Stimulated activated CD4-positive, alpha-beta T cell treated with anti-CD3 and anti-CD28 coated beads, Interleukin-1b, Interleukin-23, amount 100 ng/mL, for 48 hours (primary cell): ENCODE measurements at regions not wholly inside any gene's neighbourhood (a gene's known extent, or its start where the extent isn't known, plus 50 kb on each side); places are given as distances from the start of the nearest gene placed in this dataset.
"Not testable (repeated sequence)": the region's sequence is repeated elsewhere in the genome, so short reads cannot be mapped to it uniquely, and the experiment has no call there.

Experiments
- DNase-seq: peaks from one replicate; pipeline ENCODE4 v3.0.0-alpha.2; 2020

GRCh38 chr3:174547801-174548435, 311.2 kb upstream of the NAALADL2 start:
- DNase-seq, result no peak

DNA sequence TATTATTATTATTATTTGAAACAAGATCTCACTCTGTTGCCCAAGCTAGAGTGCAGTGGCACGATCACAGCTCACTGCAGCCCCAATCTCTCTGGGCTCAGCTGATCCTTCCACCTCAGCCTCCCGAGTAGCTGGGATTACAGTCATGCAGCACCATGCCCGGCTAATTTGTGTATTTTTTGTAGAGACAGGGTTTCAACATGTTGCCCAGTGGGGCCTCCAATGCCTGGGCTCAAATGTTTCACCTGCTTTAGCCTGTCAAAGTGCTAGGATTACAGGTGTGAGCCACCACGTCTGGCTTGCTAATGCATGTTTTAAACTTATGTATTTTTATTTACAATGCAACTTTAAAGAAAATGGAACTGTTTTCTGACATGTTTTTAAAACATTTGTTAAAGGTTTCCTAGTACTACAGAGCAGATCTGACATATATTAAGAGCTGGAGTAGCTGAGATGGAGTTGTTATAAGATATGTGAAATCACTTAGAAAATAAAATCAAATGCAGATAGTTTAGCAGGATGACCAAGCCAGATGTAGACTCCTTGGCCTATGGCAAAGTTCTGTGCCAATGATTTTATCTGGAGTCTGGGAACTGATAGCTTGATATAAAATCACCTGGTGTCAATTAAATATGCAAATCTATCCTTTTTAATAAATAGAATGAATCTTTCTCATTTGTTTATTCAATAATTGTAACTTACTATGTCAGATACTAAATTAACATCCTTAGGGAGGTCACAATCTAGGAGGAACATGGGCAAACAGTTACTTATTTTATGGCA, 310.1 kb upstream of the NAALADL2 start:
- DNase-seq, result no peak

- no peak for DNase-seq
These were observed 277.6 kb upstream of the NAALADL2 start for GRCh38 chr3:174581558-174581957.

GRCh38 chr3:174583396-174583795, 275.7 kb upstream of the NAALADL2 start:
- DNase-seq, result no peak

- not testable (repeated sequence) for DNase-seq
These were observed 272.0 kb upstream of the NAALADL2 start for GRCh38 chr3:174587137-174587536.

DNA sequence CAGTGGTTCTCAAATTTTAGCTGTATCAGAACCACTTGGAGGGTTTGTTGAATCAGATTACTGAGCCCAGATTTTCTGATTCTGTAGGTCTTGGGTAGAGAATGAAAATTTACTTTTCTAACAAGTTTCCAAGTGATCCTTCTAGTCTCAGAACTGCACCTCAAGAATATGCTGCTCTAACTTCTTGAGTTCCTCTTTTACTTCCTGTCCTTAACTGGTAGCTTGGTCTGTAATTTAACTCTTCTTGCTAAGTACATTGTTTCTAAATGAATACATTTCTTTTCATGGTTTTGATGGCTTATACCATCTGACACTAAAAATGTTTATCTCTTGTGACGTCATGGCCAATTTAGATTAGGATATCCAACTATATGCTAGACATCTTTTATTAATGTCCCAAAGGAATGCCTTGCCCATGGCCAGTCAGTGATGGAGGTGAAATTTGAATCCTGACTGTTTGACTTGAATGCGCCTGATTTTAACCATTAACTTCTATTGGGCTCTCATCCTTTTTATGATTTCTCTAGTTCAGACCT, 262.6 kb upstream of the NAALADL2 start:
- no peak for DNase-seq

DNA sequence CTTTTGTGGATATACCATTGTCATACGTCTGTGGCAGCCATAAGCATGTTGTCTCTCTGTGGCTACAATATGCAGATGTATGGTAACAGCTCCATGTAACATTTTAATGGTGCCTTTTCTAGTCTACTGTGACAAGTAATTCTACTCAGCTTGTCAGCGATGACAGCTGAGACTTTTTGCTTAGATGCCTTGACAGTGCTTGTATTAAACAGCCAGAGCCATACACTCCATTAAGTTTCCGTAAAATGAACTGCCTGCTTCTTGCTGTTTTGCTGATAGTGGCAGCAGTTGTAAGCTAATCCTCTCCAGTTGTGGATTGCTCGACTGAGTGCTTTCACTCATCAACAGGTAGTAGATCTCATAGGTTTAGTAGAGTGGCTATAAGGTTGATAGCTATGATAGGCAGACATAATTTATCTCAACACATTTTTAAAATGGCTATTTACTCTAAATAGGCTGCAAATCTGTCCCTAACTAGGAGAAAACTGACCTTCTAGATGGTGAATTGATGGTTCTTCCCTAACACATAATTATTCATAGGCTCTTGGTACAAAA, 260.2 kb upstream of the NAALADL2 start:
- no peak for DNase-seq

- DNase-seq, result no peak
These were observed 246.0 kb upstream of the NAALADL2 start for GRCh38 chr3:174613173-174613572.

DNA sequence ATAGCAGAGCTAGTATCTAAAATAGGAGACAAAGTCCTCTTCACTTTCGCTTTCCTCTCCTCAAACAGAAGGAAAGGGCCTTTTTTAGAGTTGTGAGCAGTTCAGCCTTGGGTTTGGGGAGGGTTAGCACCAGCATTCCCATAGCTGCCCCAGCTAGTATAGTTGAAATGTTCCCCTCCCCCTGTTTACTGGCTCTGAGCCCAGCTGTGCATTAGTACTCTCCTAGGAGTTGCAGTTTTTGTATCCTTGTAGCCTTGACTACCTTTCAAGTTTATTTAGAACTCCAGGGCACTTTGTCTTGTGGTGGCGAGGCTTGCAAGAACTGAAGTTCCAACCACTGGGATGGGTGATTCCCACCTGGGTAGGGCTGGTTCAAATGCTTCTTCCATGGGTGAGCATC, 245.1 kb upstream of the NAALADL2 start:
- no peak for DNase-seq

- DNase-seq, result no peak
These were observed 240.6 kb upstream of the NAALADL2 start for GRCh38 chr3:174618368-174619080.

- no peak for DNase-seq
These were observed 239.9 kb upstream of the NAALADL2 start for GRCh38 chr3:174619239-174619638.

- DNase-seq, result no peak
These were observed 239.0 kb upstream of the NAALADL2 start for GRCh38 chr3:174620138-174620537.

DNA sequence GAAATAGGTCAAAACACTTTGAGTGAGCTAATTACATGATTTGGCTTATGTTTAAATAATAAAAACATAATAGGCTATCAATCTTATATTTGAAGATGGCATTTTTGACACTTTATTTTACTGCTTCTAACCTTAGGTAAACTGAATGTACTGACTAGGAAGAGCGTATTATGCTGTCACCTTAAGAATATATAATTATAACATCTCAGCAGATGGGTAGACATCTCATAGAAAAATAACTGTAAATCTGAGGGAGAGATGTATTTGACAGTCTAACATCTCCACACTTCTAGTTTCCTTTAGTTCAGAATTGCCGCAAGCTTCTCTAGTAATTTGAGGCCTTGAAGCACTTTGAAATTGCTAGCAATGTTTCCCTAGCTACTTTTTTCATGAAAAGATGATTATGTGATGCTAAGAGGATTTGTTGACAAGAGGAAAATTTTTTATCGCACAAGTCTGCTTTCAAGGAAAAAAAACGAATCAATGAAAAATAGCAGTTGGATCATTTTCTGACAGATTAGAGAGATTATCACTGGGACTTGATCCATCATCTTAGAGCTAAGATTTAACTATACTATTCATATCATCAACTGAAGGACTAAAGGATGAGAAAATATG, 238.2 kb upstream of the NAALADL2 start:
- DNase-seq, result no peak

DNA sequence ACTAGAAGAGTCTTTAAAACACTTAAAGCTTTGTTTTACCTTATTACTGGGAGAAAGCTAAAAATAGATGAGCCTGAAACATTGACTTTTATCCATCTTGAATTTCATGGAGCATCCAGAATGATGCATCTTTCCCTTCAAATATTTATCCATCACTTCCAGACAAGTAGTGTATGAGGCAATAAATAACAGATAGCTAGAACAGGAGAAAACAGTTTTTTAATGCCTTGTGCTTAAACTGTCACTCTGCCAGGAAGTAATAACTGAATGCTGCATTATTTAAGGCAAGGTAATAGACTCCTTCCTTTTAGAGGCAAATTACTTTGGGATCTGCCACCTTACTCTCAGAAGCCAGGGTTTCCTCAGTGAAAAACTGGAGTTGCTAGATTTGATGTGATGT, 225.8 kb upstream of the NAALADL2 start:
- DNase-seq, result no peak

DNA sequence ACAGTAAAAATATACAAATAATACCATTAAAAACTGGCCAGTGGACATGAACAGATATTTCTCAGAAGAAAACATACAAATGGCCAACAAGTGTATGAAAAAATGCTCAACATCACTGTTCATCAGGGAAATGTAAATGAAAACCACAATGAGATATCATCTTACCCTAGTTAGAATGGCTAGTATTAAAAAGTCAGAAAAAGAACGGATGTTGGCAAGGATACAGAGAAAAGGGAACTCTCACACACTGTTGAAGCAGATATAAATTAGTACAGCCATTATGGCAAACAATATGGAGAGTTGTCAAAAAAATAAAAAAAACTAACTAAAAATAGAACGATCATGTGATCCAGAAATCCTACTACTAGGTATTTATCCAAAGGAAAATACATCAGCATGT, 222.7 kb upstream of the NAALADL2 start:
- no peak for DNase-seq

DNA sequence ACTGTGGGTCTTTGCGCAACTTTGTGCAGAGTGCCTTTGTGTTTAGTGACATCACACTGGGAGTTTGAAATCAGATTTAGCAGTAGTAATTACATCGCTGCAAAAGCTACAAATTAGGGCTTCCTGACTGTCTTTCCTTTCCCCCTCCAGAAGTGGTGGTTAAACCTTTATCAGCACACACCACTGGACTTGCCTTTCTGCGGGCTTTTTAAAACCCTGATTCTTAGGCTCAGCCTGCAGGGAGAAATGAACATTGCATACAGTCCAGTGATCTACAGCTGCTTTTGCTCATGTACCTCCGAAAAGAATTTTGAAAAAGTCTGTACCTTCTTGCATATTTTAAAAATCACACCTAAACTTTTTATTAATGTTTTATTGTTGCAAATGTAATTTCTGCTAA, 219.7 kb upstream of the NAALADL2 start:
- DNase-seq, result no peak

DNA sequence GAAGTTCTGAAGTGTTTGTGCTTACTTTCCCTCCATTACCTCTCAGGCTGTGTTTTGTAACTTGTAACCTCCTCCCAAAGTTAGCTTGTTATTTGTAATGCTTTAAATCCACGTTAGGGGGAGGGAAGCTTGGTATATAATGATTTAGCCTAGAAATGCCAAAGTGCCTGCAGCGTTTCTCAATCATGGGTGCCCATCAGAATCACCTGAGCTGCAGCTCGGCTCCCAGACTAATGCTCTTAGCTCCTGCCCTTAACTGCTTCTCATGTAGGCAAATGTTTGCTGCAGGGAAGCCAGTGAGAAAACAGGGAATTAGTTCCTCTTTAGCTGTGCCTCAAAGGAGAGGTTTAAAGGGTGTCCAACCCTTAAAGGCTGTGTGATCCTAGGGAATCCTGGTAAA, 219.2 kb upstream of the NAALADL2 start:
- DNase-seq, result no peak

DNA sequence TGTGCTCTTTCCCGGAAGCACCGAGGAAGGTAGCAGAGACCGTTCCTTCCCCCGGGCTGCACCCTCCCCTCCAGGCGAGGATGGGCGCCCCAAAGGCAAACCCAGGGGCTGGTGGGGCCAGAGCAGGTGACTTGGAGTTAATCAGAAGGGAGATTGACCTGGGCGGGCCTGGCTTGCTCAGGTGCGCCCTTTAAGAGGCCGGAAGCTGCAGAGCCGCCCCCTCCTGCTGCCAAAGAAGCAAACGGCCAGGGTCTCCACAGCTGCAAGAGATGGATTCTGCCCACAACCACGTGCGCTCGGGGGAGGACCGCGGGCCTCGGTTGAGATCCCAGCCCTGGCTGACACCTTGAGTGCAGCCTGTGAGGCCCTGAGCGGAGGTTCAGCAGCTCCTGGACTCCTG, 218.2 kb upstream of the NAALADL2 start:
- no peak for DNase-seq

DNA sequence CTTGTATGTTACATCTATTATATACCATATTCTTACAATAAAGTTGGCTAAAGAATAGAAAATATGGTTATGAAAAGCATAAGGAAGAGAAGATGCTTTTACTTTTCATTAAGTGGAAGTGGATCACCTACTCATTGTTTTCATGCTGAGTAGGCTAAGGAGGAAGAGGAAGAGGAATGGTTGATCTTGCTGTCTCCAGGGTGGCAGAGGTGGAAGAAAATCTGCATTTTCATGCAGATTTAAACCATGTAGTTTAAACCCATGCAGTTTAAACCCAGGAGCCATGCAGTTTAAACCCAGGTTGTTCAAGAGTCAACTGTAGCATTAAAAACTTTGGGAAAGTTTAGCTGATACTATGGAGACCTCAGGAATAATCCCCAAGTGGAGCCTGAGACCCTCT, 214.8 kb upstream of the NAALADL2 start:
- no peak for DNase-seq

DNA sequence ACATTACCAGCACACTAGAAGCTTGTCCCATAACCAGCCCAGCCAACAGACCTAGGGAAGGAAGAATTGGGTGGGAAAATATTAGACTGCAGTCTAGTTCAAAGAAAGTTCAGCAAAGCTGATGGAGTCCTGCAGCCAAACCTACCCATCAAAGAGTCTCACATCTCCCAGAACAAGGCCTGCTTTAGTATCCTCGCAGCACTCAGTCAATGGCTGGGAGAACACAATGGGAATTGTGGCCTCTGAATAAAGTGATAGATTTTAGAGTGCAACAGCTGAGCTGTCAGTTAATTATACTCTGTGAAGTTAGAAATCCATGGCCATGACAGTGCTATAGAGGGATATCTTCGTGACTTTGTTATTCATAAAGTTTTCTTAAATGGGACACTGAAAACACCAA, 207.2 kb upstream of the NAALADL2 start:
- no peak for DNase-seq

GRCh38 chr3:174659511-174659910, 199.6 kb upstream of the NAALADL2 start:
- DNase-seq, result no peak

DNA sequence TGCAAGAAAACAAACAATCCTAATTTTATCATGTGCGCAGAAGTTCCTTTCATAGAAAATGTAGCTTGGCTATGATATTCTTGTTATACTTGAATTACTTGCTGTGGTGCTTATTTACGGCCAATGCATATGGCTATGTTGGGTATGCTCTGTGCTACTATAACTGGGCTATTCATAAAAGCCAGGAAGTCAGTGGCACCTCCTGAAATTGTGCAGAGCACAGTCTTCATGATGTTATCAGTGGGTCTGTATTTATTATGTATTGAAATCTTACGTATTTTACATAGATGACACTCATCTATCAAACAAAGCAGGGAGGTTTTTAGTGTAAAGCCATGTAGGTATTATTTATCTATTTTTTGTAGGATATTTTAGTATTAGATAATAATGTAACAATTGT, 196.5 kb upstream of the NAALADL2 start:
- DNase-seq, result no peak

DNA sequence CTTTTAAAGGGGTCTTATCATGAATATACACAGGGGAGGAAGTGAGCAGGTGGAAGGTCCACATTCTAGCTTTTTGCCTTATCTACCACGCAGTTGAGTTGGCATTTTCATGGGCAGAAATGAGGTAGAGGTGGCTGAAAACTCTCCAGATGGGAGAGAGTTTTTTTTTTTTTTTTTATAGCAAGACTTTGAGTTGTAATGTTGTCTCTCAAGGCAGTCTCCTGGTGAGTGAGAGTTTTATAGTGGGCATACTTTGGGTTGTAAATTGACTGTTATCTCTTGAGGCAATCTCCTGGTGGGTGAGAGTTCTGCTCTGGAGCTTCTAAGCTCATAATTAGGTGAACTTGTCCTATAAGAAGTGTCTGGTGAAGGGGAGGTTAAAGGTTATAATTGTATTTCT, 191.7 kb upstream of the NAALADL2 start:
- no peak for DNase-seq
